GM21529 (cell line): ENCODE measurements at regions not wholly inside any gene's neighbourhood (a gene's known extent, or its start where the extent isn't known, plus 50 kb on each side); places are given as distances from the start of the nearest gene placed in this dataset.
"Not testable (repeated sequence)": the region's sequence is repeated elsewhere in the genome, so short reads cannot be mapped to it uniquely, and the experiment has no call there.

Source experiments
- ATAC-seq: cut with Tn5 transposase; IDR thresholded peaks from one replicate; pipeline ENCODE4 v1.9.1; 2021; ENCODE audit not compliant: unreplicated experiment

- ATAC-seq = no peak
Measured at GRCh38 chr2:2655453-2656114, 324.5 kb upstream of the MYT1L start.

DNA sequence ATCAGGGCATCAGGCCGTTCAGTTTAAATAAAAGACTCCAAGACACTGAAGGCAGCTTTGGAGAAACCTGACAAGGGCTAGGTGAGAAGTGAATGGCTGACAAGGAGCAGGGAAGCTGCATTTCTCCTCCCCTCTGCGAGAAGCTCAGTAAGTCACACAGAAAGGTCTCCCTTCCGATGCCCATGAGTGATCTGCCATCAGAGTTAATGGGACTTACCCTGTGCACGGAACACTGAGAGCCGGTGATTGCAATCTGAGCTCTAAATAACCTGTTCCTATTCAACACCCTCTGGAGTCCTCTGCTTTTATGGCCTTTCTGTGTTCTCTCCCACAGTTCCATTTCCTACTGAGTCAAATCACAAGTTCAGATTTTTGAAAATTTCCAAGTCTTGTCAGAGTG is 322.2 kb upstream of the MYT1L start:
- ATAC-seq = no peak

GRCh38 chr2:2650608-2651375 is 319.7 kb upstream of the MYT1L start:
- ATAC-seq = no peak

- ATAC-seq = no peak
Measured at GRCh38 chr2:2649109-2650072, 318.3 kb upstream of the MYT1L start.

- ATAC-seq = no peak
Measured at GRCh38 chr2:2648094-2648493, 317.0 kb upstream of the MYT1L start.

GRCh38 chr2:2647141-2647541 is 316.1 kb upstream of the MYT1L start:
- ATAC-seq = no peak

DNA sequence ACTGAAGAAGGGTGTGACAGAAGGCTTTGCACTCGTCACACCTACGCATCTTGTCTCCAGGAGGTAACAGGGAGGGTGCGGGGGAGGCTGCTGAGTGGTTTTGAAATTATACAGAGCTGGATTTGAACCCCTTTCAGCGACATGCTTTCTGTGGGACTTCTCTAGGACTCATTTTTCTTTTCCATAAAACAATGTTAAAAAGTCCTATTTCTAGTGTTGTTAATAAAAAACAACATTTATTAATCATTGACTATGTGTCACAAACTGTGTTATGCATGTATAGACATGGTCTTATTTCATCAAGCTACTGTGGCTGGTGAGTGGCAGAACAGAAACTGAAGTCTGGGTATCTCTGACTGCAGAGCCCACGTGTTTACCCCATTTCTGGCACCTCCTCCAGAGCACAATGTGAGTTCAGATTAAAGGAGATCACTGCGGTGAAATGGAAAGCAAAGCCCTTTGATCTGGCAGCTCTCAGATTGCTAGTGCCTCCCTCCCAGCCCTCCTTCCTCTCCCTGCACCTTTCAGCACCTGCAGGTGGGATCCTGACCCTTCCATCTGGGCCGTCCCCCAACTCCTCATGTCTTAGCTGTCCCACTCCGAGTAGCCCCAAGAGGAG is 315.5 kb upstream of the MYT1L start:
- ATAC-seq = no peak

DNA sequence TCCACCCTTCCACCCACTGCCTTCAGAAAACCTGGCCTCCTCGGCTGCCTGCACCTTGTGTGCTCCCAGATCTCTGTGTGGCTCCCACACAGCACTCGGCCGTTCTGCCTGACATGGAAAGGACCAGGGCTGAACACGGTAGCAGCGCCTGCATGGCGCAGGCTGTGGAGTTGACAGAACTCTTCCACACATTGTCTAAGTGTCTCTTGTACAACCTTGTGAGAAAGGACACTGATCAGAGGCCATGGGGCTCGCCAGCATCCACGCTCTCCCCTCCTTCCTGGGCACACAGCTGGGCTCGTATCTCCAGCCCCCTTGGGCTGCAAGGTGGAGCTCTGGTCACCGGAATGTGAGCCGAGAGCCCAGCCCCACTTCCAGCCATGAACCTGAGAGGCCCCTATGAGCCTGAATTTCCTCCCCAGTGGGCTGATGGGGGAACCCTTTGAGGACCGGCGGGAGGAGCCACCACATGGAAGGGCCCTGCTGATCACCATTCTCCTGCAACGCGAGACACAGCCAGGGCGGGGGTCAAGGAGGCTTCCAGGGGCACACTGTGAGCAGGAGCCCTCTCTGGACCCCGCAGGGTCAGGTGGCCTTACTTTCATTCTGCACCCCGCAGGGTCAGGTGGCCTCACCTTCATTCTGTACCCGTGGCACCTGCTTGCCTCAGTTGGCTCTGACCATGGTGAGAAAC is 314.2 kb upstream of the MYT1L start:
- ATAC-seq = no peak

DNA sequence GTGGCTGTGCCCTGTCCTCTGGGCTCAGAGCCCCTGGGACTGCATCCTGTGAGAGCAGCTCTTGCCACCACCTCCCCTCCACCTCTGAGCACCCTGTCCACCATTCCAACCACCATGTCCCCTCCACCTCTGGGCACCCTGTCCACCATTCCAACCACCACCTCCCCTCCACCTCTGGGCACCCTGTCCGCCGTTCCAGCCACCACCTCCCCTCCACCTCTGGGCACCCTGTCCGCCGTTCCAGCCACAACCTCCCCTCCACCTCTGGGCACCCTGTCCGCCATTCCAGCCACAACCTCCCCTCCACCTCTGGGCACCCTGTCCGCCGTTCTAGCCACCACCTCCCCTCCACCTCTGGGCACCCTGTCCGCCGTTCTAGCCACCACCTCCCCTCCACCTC is 313.7 kb upstream of the MYT1L start:
- not testable (repeated sequence) for ATAC-seq

- ATAC-seq = no peak
Measured at GRCh38 chr2:2644040-2644439, 313.0 kb upstream of the MYT1L start.

- no peak for ATAC-seq
Measured at GRCh38 chr2:2642906-2643890, 312.1 kb upstream of the MYT1L start.

- no peak for ATAC-seq
Measured at GRCh38 chr2:2641541-2642410, 310.7 kb upstream of the MYT1L start.

- no peak for ATAC-seq
Measured at GRCh38 chr2:2640818-2641217, 309.7 kb upstream of the MYT1L start.

DNA sequence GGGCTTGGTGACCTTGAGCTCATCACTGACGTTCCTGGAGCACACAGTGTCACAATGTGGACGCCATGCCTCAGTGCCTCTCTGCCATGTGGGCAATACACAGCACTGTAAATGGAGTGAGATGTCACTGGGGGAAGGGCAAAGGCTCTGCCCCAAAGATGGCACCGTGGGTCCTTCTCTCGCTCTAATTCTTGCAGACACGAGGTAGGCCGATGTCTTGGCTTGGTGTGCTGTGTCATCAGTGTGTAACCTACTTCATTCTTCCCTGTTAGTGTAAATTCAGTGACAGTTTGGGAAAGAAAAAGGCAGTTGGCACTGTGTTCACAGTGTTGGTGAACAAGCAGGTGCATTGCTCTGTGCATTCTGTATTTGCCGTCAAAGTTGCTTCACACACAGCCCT is 309.3 kb upstream of the MYT1L start:
- ATAC-seq = no peak

- no peak for ATAC-seq
Measured at GRCh38 chr2:2639251-2640139, 308.4 kb upstream of the MYT1L start.

- no peak for ATAC-seq
Measured at GRCh38 chr2:2638547-2639220, 307.6 kb upstream of the MYT1L start.

- ATAC-seq = no peak
Measured at GRCh38 chr2:2636813-2637212, 305.7 kb upstream of the MYT1L start.
